HG02870 (cell line): ENCODE measurements at regions not wholly inside any gene's neighbourhood (a gene's known extent, or its start where the extent isn't known, plus 50 kb on each side); places are given as distances from the start of the nearest gene placed in this dataset.
A peak's percentile ranks its signal among the peaks of the same experiment; 100 is the strongest.

ENCODE experiments used
- ATAC-seq: cut with Tn5 transposase; IDR thresholded peaks from one replicate; pipeline ENCODE4 v1.9.1; 2021; ENCODE audit warnings: mild to moderate bottlenecking, moderate library complexity; ENCODE audit not compliant: unreplicated experiment

GRCh38 chr1:87437663-87438295, 109.1 kb downstream of the LMO4 start:
- ATAC-seq, result peak; percentile 77

DNA sequence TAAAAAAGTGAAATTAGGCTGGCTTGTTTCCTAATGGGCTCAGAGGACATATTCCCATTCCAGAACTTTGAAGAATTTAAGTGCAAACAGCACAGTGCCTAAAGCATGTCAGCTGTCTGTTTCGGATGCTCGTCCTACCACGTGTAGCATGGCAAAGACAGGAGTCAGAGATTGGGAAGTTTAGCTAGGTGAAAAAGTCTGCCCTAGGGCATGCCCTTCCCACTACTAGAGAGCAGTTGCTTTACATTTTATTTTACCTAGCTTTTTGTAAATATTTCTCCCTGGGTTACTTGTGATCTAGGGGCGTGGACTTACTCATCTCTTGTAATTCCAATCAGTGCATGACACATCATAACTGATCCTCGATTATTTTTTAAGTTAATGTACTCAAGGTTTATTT, 111.1 kb downstream of the LMO4 start:
- ATAC-seq, result no peak

GRCh38 chr1:87449348-87449963, 120.8 kb downstream of the LMO4 start:
- peak; percentile 85 for ATAC-seq

DNA sequence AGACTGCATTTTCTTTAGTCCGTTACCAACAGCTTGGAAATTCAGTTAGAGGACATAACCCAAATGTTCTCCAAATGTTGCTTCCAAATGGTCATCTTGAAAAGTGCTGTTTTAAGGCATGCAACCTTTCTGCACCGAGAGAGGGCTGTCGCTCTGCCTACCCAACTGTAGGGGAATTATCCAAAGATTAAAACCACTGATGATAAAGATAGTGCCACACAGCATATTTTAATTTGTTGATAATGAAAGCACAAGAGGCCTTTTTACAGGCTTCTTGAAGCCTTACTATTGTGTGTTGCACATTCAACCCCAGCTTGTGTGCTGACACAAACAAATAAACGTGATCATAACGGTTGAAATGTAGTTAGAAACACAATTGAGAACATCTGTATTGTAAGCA, 121.5 kb downstream of the LMO4 start:
- no peak for ATAC-seq

- no peak for ATAC-seq
Observed at GRCh38 chr1:87450615-87451209, 122.0 kb downstream of the LMO4 start.

- ATAC-seq, result no peak
Observed at GRCh38 chr1:87451229-87451920, 122.7 kb downstream of the LMO4 start.

DNA sequence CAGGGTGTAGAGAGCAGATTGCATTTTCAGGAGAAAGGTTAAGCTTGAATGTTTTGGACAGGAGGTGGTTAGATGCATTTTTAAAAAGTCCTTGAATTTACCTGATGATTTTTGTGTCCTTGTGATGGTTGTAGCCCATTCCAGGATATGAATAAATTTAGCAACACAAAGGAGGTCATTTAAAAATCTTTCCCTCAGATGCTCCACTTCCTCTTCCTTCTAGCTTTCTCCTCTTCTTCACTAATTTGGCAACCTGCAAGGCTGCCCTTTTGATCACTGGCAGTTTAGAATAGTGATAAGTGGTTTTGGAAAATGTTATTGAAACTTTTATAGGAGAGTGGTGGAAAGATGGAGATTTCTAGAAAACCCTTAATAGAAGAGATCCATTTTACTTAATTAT, 124.0 kb downstream of the LMO4 start:
- ATAC-seq, result no peak

DNA sequence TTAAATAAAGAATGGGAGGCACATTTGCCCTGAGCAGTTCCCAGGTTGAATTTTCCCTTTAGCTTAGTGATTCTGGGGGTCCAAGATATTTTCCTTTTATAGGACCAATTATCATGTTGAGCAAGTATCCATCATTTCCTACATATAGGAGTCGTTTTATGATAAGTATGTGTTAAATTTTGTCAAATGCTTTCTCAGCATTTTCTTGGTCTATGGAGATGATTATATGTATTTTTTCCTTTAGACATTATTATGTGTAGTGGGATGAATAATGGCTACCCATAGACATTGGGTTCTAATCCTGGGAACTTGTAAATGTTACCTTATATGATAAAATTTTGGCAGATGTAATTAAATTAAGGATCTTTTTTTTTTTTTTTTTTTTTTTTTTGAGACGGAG, 128.7 kb downstream of the LMO4 start:
- no peak for ATAC-seq

DNA sequence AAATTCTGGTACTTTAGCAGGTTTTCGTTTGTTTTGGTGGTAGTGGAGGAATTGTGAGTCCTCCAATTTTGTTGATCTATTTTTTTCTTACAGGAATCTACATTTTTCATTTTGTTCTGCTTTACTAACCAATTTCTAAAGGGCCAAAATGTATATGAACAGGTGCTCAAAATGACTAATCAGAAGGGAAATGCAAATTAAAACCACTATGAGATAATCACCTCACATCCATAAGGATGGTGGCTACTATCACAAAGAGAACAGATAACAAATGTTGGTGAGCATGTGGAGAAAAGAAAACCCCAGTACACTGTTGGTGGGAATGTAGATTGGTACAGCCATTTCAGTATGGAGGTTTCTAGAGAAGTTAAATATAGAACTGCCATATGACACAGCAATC, 134.2 kb downstream of the LMO4 start:
- peak; percentile 41 for ATAC-seq

GRCh38 chr1:87464022-87464490, 135.4 kb downstream of the LMO4 start:
- peak; percentile 77 for ATAC-seq

GRCh38 chr1:87466621-87467020, 137.9 kb downstream of the LMO4 start:
- no peak for ATAC-seq

DNA sequence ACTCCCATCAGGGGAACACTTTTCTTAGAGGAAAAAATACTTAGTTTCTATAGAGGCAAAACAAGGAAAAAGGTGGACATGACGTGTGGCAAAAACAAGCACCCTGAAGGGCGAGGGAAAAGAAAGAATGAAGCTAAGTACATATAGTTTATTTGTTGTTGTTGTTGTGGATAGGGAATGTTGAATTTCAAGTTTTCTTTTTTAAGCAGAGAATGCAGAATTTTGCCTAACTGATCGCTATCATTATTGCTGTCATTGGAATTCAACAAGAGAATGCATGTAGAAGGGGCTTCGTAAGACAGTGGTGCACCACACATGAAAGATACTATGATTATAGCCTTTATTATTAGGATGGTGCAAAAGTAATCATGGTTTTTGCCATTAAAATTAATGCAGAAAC, 144.0 kb downstream of the LMO4 start:
- ATAC-seq, result no peak

DNA sequence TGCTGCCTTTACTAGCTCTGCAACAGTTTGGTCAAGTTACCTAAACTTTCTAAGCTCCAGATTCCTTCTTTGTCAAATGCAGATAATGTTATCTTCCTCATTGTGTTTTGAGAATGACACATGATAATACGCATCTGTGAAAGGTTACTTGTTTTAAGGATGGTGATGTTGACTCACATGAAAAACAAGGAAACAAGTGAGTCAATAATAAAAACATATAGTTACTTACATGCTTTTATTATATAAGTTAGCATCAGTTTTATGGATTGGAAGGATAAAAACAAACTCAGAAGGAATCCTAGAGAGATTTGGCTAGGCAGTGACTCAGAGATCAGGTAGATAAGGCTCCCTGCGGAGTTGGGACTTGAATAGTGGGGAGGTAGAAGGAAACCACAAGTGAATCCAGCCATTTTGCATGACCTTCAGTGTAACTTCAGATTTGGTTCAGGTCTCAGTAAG, 144.6 kb downstream of the LMO4 start:
- ATAC-seq, result no peak

- ATAC-seq, result no peak
Observed at GRCh38 chr1:87474098-87474497, 145.4 kb downstream of the LMO4 start.

DNA sequence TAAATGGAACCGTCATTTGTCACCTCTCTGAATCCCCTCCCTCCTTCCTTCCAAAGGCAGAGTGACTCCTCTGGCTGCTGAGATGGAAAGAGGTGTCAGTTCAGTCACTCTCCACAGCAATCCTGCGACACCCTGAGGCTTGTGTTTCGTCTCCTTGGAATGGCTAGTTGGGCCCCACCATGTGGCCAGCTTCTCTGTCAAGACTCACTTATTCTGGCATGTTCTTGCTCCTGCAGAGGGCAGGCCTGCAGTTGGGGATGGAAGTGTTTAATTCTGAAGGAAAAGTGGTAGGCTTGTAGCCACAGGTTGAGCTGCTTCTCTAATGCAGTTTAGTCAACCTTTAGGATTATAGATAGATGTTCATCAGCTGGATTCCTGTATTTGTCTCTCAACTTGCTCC, 149.6 kb downstream of the LMO4 start:
- ATAC-seq, result no peak

- no peak for ATAC-seq
Observed at GRCh38 chr1:87495147-87495546, 166.5 kb downstream of the LMO4 start.

GRCh38 chr1:87495870-87496269, 167.2 kb downstream of the LMO4 start:
- no peak for ATAC-seq

DNA sequence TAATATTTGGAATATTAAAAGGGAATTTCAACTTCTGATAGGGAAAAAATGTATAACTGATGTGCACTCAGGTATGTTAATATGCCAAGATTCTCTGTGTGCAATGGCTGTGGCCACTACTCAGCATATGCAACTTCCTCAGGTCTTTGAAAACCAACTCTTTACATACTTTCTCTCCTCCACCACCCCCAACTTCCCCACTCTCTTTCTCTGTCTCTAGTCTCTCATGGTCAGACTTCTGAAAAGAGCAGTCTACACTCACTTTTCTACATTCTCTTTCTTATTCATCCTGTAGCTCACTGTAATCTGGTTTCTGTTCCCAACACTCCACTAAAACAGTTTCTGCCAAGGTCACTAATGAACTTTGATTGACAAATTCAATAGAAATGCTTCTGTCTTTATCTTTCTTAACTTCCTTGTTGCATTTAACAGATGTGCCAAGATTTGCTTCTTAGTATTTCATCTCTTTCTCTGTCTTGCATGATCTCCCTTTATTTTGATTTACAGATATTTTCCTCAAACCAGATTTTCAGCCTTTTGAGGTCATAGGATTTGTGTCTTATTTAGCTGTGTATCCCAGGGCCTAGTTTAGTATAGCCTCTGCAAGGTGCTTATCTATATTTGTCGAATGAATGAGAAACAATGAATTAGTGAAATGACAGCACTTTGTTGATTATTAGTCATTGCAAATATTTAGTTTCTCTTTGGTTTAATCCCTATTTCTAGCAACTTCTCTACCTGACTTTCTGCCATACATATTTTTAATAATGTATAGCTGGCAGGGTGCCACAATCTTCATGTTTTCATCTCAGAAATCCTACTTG, 168.9 kb downstream of the LMO4 start:
- peak; percentile 85 for ATAC-seq

DNA sequence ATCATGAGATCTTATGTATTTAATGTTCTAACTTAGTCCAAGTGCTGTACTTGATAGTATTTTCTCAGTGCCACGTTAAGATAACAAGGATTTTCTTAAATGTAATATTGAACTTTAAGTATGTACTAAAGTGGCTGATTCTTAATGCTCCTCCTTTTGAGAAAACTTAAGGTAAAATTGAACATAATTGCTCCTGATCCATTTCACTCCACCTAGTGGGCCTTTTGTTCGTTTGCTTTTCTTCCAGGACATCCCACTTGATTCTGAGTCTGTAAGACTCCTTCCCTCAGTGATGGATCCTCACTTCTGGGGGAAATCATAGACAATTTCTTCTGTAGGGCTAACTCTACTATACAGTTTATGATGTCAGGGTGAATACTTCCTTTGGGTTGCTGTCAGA, 173.1 kb downstream of the LMO4 start:
- no peak for ATAC-seq

- no peak for ATAC-seq
Observed at GRCh38 chr1:87505391-87505983, 176.8 kb downstream of the LMO4 start.

- ATAC-seq, result no peak
Observed at GRCh38 chr1:87506147-87506546, 177.5 kb downstream of the LMO4 start.
